ENCODE measurements at regions not wholly inside any gene's neighbourhood (a gene's known extent, or its start where the extent isn't known, plus 50 kb on each side); places are given as distances from the start of the nearest gene placed in this dataset.
"Not testable (repeated sequence)": the region's sequence is repeated elsewhere in the genome, so short reads cannot be mapped to it uniquely, and the experiment has no call there.

- BruUV-seq (replicated peaks): no TSS peak
- ChIA-PET CTCF (no interaction called here), POLR2A (no interaction called here)
- TF ChIP-seq CTCF (IDR thresholded peaks at IDR 0.05; ENCODE audit: insufficient read depth in 1 of 2, low read depth in 1 of 2, low read length in 1 of 2, severe bottlenecking in 1 of 2, unreplicated experiment in 1 of 2): no peak
- Mint-ChIP-seq H3K9me3 (ENCODE audit: unreplicated experiment) (no peaks in the 10 kb centered on the region), H3K4me1 (ENCODE audit: low read depth, unreplicated experiment) (no peaks in the 10 kb centered on the region), H3K36me3 (ENCODE audit: insufficient read depth, unreplicated experiment) (no peaks in the 10 kb centered on the region), H3K27me3 (ENCODE audit: insufficient read depth, unreplicated experiment) (peaks cover under 1% of the 10 kb centered on the region), H3K27ac (ENCODE audit: unreplicated experiment) (no peak overlapping the region), H3K4me3 (ENCODE audit: unreplicated experiment) (no peak overlapping the region)
- H3K9me3 ChIP-seq: no peaks in the 10 kb centered on the region
- H3K36me3 ChIP-seq (ENCODE audit: control insufficient read depth, insufficient read depth, low read length): no peaks in the 10 kb centered on the region
- no peak for DNase-seq
- H3K4me1 ChIP-seq: no peaks in the 10 kb centered on the region
- no peaks in the 10 kb centered on the region for H3K27me3 ChIP-seq (replicated peaks; ENCODE audit: control insufficient read depth, insufficient read depth, low read length)
- intact Hi-C loops (cut with micrococcal nuclease; ENCODE audit: unreplicated experiment): no loop called here
- H3K4me3 ChIP-seq (ENCODE audit: low read depth, low read length): no peak overlapping the region
Measured at GRCh38 chr14:106060276-106060975, 534.0 kb downstream of the TMEM121 start.

- H3K9me3 ChIP-seq; H3K36me3 Mint-ChIP-seq (ENCODE audit: insufficient read depth, unreplicated experiment); H3K4me1 ChIP-seq; intact Hi-C loops (cut with micrococcal nuclease; ENCODE audit: unreplicated experiment); H3K27me3 ChIP-seq (replicated peaks; ENCODE audit: control insufficient read depth, insufficient read depth, low read length); H3K27me3 Mint-ChIP-seq (ENCODE audit: insufficient read depth, unreplicated experiment); H3K4me3 Mint-ChIP-seq (ENCODE audit: unreplicated experiment); H3K36me3 ChIP-seq (ENCODE audit: control insufficient read depth, insufficient read depth, low read length); H3K4me3 ChIP-seq (ENCODE audit: low read depth, low read length); H3K4me1 Mint-ChIP-seq (ENCODE audit: low read depth, unreplicated experiment); POLR2A ChIA-PET; BruUV-seq (replicated peaks); H3K9me3 Mint-ChIP-seq (ENCODE audit: unreplicated experiment); H3K27ac Mint-ChIP-seq (ENCODE audit: unreplicated experiment); CTCF ChIA-PET: not testable (repeated sequence)
- TF ChIP-seq CTCF (IDR thresholded peaks at IDR 0.05; ENCODE audit: insufficient read depth in 1 of 2, low read depth in 1 of 2, low read length in 1 of 2, severe bottlenecking in 1 of 2, unreplicated experiment in 1 of 2): peak in 1 of 2 experiments; percentile 29
- peak in 1 of 2 experiments; percentile 54 for DNase-seq
Measured at GRCh38 chr14:106061877-106062500, 535.6 kb downstream of the TMEM121 start.

GRCh38 chr14:106062502-106063272, 536.3 kb downstream of the TMEM121 start:
- no peak overlapping the region for H3K4me3 Mint-ChIP-seq (ENCODE audit: unreplicated experiment)
- BruUV-seq (replicated peaks): no TSS peak
- CTCF ChIA-PET: interaction anchor here (0.6 kb wide), 1 partner anchor 317 kb away, joined by 3 read pairs; no protein-coding TSS in a partner anchor
- DNase-seq: no peak
- H3K9me3 Mint-ChIP-seq (ENCODE audit: unreplicated experiment): no peaks in the 10 kb centered on the region
- Histone ChIP-seq H3K4me3 (ENCODE audit: low read depth, low read length) (no peak overlapping the region), H3K9me3 (no peaks in the 10 kb centered on the region), H3K27me3 (replicated peaks; ENCODE audit: control insufficient read depth, insufficient read depth, low read length) (no peaks in the 10 kb centered on the region), H3K4me1 (no peaks in the 10 kb centered on the region), H3K36me3 (ENCODE audit: control insufficient read depth, insufficient read depth, low read length) (no peaks in the 10 kb centered on the region)
- POLR2A ChIA-PET: no interaction called here
- no peaks in the 10 kb centered on the region for H3K36me3 Mint-ChIP-seq (ENCODE audit: insufficient read depth, unreplicated experiment)
- no peak overlapping the region for H3K27ac Mint-ChIP-seq (ENCODE audit: unreplicated experiment)
- TF ChIP-seq CTCF (IDR thresholded peaks at IDR 0.05; ENCODE audit: insufficient read depth in 1 of 2, low read depth in 1 of 2, low read length in 1 of 2, severe bottlenecking in 1 of 2, unreplicated experiment in 1 of 2): no peak
- peaks cover 4% of the 10 kb centered on the region for H3K27me3 Mint-ChIP-seq (ENCODE audit: insufficient read depth, unreplicated experiment)
- intact Hi-C loops (cut with micrococcal nuclease; ENCODE audit: unreplicated experiment): no loop called here
- H3K4me1 Mint-ChIP-seq (ENCODE audit: low read depth, unreplicated experiment): no peaks in the 10 kb centered on the region
